Panc1 (cell line): ENCODE measurements at regions not wholly inside any gene's neighbourhood (a gene's known extent, or its start where the extent isn't known, plus 50 kb on each side); places are given as distances from the start of the nearest gene placed in this dataset.

Experiments
- ATAC-seq: fragments of 200-7000 bp; cut with Tn5 transposase; 2 replicates; pipeline ENCODE4 v1.9.1; 2020; ENCODE audit warnings: mild to moderate bottlenecking, moderate library complexity
- BruUV-seq: library from RNA; stranded (reverse); fragments of 400-500 nt; replicated peaks from 2 replicates; lab custom pipeline; 2021; lab: Mats Ljungman, UMichigan
- CTCF ChIA-PET: fragments of 300-600 bp; sonication (Branson Sonifier 250); formaldehyde crosslinking; loops from one replicate; lab custom pipeline; 2022; ENCODE audit warnings: antibody characterized with exemption; lab: Charles Lee
- POLR2A ChIA-PET: fragments of 300-600 bp; sonication (Branson Sonifier 250); formaldehyde crosslinking; loops from one replicate; lab custom pipeline; 2022; ENCODE audit warnings: antibody characterized with exemption; lab: Charles Lee
- DNase-seq: peaks from one replicate; pipeline ENCODE4 v3.0.0-alpha.2; 2010; ENCODE audit warnings: low read depth, low spot score
- H3K27ac ChIP-seq: 2 replicates; pipeline ENCODE4 v1.5.1; 2011; ENCODE audit warnings: mild to moderate bottlenecking, low read length, inconsistent platforms
- H3K27me3 ChIP-seq: fragments of 200-500 bp; sonication (Bioruptor generic); 2 replicates; pipeline ENCODE4 v1.6.0; 2014; ENCODE audit warnings: low read length, inconsistent platforms; ENCODE audit not compliant: control insufficient read depth, insufficient read depth
- H3K36me3 ChIP-seq: fragments of 200-500 bp; sonication (Bioruptor generic); 2 replicates; pipeline ENCODE4 v1.5.1; 2014; ENCODE audit warnings: inconsistent platforms, mild to moderate bottlenecking, low read length, moderate library complexity; ENCODE audit not compliant: control insufficient read depth, insufficient read depth
- H3K4me1 ChIP-seq: 2 replicates; pipeline ENCODE4 v1.5.1; 2011; ENCODE audit warnings: inconsistent platforms, mild to moderate bottlenecking, low read length, moderate library complexity; ENCODE audit not compliant: control insufficient read depth, insufficient read depth
- H3K4me3 ChIP-seq, 2 experiments: 2 replicates each; pipeline ENCODE4 v1.5.1; 2011 to 2012; ENCODE audit warnings: low read depth in 2 of 2, low read length in 2 of 2, mild to moderate bottlenecking in 2 of 2, inconsistent platforms in 1 of 2, moderate library complexity in 1 of 2
- H3K9me3 ChIP-seq: fragments of 200-500 bp; sonication (Bioruptor generic); 2 replicates; pipeline ENCODE4 v1.5.1; 2014; ENCODE audit warnings: low read depth, mild to moderate bottlenecking, inconsistent platforms, low read length, moderate library complexity; ENCODE audit not compliant: control insufficient read depth, insufficient read depth
- POLR2AphosphoS5 ChIP-seq: IDR thresholded peaks from 2 replicates; pipeline ENCODE4 v1.6.1; 2012; ENCODE audit warnings: mild to moderate bottlenecking, low read depth, low read length, moderate library complexity
- REST ChIP-seq, 2 experiments: IDR thresholded peaks; 2 replicates each; pipeline ENCODE4 v1.6.1; 2011 to 2012; ENCODE audit warnings: low read depth in 2 of 2, control low read depth in 1 of 2, low read length in 1 of 2, mild to moderate bottlenecking in 1 of 2, moderate library complexity in 1 of 2; ENCODE audit not compliant: insufficient read depth in 1 of 2
- SIN3A ChIP-seq: IDR thresholded peaks from 2 replicates; pipeline ENCODE4 v1.6.1; 2012; ENCODE audit warnings: low read depth, mild to moderate bottlenecking, low read length, moderate library complexity, borderline replicate concordance; ENCODE audit not compliant: insufficient read depth
- TCF7L2 ChIP-seq: IDR thresholded peaks from 2 replicates; pipeline ENCODE4 v1.6.1; 2011; ENCODE audit warnings: mild to moderate bottlenecking, low read depth, low read length, inconsistent platforms
- in situ Hi-C: cut with HindIII; loops from 2 replicates; pipeline ENCODE4 v1.10.0; 2016; ENCODE audit warnings: low sequenced_read_pairs, low pct_unique_long_range_greater_than_20kb
- intact Hi-C: fragments of 100-400 bp; cut with micrococcal nuclease; formaldehyde crosslinking; loops from one replicate; pipeline ENCODE4 v1.10.0; 2022; ENCODE audit not compliant: unreplicated experiment
- TF ChIP-seq, protein P1 (sequence below): fragments of 450-650 bp; IDR thresholded peaks from 2 replicates; pipeline ENCODE4 v1.5.1; 2017; ENCODE audit warnings: mild to moderate bottlenecking

DNA sequence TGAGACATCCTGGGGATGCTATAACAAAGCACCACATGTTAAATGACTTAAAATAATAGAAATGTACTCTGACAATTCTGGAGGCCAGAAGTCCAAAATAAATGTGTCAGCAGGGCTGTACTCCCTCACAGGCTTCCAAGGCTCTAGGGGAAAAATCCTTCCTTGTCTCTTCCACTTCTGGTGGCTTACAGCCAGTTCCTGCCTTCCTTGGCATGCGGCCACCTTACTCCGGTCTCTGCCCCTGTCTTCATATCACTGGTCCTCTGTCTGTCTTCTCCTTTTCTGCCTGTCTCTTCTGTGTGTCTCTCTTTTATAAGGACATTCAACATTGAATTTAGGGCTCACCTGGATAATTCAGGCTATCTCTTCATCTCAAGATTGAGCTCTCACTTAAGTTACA lies 155.3 kb upstream of the SYNCRIP start:
- no peak for ATAC-seq
- no peak for DNase-seq

GRCh38 chr6:85795945-85796344 lies 153.3 kb upstream of the SYNCRIP start:
- ChIA-PET CTCF (no interaction called here), POLR2A (no interaction called here)
- TF ChIP-seq TCF7L2, result no peak
- no peaks in the 10 kb centered on the region for H3K4me1 ChIP-seq
- no peaks in the 10 kb centered on the region for H3K36me3 ChIP-seq
- H3K27ac ChIP-seq, result no peak overlapping the region
- H3K27me3 ChIP-seq, result no peaks in the 10 kb centered on the region
- H3K9me3 ChIP-seq, result no peaks in the 10 kb centered on the region
- DNase-seq (no peak), ATAC-seq (no peak)
- H3K4me3 ChIP-seq, result no peak overlapping the region
- in situ Hi-C loops (no loop called here), intact Hi-C loops (no loop called here)
- no TSS peak for BruUV-seq

More for the DNA sequence above, 155.3 kb upstream of the SYNCRIP start:
- intact Hi-C loops (no loop called here), in situ Hi-C loops (no loop called here)
- Histone ChIP-seq H3K9me3 (no peaks in the 10 kb centered on the region), H3K27ac (no peak overlapping the region), H3K27me3 (no peaks in the 10 kb centered on the region), H3K4me3 (no peak overlapping the region), H3K4me1 (no peaks in the 10 kb centered on the region), H3K36me3 (no peaks in the 10 kb centered on the region)
- BruUV-seq, result no TSS peak
- CTCF ChIA-PET, result no interaction called here
- TF ChIP-seq REST (IDR thresholded peaks at IDR 0.05; ENCODE audit: insufficient read depth in 1 of 2, low read depth in 2 of 2, low read length in 1 of 2), result no peak
- TF ChIP-seq SIN3A, result no peak
- TF ChIP-seq POLR2AphosphoS5, result no peak
- TF ChIP-seq, protein P1, sequence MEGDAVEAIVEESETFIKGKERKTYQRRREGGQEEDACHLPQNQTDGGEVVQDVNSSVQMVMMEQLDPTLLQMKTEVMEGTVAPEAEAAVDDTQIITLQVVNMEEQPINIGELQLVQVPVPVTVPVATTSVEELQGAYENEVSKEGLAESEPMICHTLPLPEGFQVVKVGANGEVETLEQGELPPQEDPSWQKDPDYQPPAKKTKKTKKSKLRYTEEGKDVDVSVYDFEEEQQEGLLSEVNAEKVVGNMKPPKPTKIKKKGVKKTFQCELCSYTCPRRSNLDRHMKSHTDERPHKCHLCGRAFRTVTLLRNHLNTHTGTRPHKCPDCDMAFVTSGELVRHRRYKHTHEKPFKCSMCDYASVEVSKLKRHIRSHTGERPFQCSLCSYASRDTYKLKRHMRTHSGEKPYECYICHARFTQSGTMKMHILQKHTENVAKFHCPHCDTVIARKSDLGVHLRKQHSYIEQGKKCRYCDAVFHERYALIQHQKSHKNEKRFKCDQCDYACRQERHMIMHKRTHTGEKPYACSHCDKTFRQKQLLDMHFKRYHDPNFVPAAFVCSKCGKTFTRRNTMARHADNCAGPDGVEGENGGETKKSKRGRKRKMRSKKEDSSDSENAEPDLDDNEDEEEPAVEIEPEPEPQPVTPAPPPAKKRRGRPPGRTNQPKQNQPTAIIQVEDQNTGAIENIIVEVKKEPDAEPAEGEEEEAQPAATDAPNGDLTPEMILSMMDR, result no peak
- TF ChIP-seq TCF7L2, result no peak
- POLR2A ChIA-PET, result no interaction called here

- Histone ChIP-seq H3K36me3 (no peaks in the 10 kb centered on the region), H3K27me3 (no peaks in the 10 kb centered on the region), H3K27ac (no peak overlapping the region), H3K4me3 (no peak overlapping the region), H3K4me1 (no peaks in the 10 kb centered on the region), H3K9me3 (no peaks in the 10 kb centered on the region)
- no TSS peak for BruUV-seq
- intact Hi-C loops (no loop called here), in situ Hi-C loops (no loop called here)
- no peak for TF ChIP-seq TCF7L2
- TF ChIP-seq, protein P1, result no peak
- TF ChIP-seq SIN3A, result no peak
- no peak for TF ChIP-seq POLR2AphosphoS5
- TF ChIP-seq REST (IDR thresholded peaks at IDR 0.05; ENCODE audit: insufficient read depth in 1 of 2, low read depth in 2 of 2, low read length in 1 of 2), result no peak
- POLR2A ChIA-PET, result no interaction called here
- DNase-seq (no peak), ATAC-seq (no peak)
- CTCF ChIA-PET, result no interaction called here
Measured at GRCh38 chr6:85792254-85792653, 149.6 kb upstream of the SYNCRIP start.
